ENCODE measurements at regions not wholly inside any gene's neighbourhood (a gene's known extent, or its start where the extent isn't known, plus 50 kb on each side); places are given as distances from the start of the nearest gene placed in this dataset.
A peak's percentile ranks its signal among the peaks of the same experiment; 100 is the strongest.

GRCh38 chr7:48992816-48993215, 68.5 kb downstream of the CDC14C start:
- WGBS, 5 donors, result 46 to 62% (median 50%) methylated on average over 4 of the region's 4 CpGs
- Histone ChIP-seq H3K4me1 (no peaks in the 10 kb centered on the region), H3K36me3 (no peaks in the 10 kb centered on the region), H3K27me3 (replicated peaks in 1 of 7) (no peaks in the 10 kb centered on the region), H3K27ac (no peak overlapping the region), H3K9me3 (no peaks in the 10 kb centered on the region), H3K4me3 (no peak overlapping the region)
- intact Hi-C loops (cut with DNase I; ENCODE audit: low total_unique reads), result no loop called here
- TF ChIP-seq CTCF (IDR thresholded peaks at IDR 0.05 in 8 of 11, conservative IDR thresholded peaks at IDR 0.05 in 3 of 11) (no peak), POLR2AphosphoS5 (IDR thresholded peaks at IDR 0.05) (no peak), POLR2A (IDR thresholded peaks at IDR 0.05) (no peak)
- no peak for DNase-seq

- TF ChIP-seq CTCF (IDR thresholded peaks at IDR 0.05 in 8 of 11, conservative IDR thresholded peaks at IDR 0.05 in 3 of 11), result peak in 6 of 11 experiments; percentile 19 to 37 (median 30)
- TF ChIP-seq POLR2A (IDR thresholded peaks at IDR 0.05), result no peak
- Histone ChIP-seq H3K4me3 (no peak overlapping the region), H3K27ac (no peak overlapping the region), H3K27me3 (replicated peaks in 1 of 7) (no peaks in the 10 kb centered on the region), H3K9me3 (peaks cover 0 to 12% (median 0%) of the 10 kb centered on the region in 8 donors), H3K36me3 (no peaks in the 10 kb centered on the region), H3K4me1 (no peaks in the 10 kb centered on the region)
- 0 to 2% (median 0%) methylated on average over 1 of the region's 1 CpG for WGBS, 5 donors
- intact Hi-C loops (cut with DNase I; ENCODE audit: low total_unique reads), result no loop called here
- no peak for DNase-seq
These were observed 77.3 kb downstream of the CDC14C start for GRCh38 chr7:49001610-49002033.

GRCh38 chr7:49010717-49011116, 86.4 kb downstream of the CDC14C start:
- no peak overlapping the region for H3K4me3 ChIP-seq
- 60 to 70% (median 63%) methylated on average over 2 of the region's 2 CpGs for WGBS, 5 donors
- intact Hi-C loops (cut with DNase I; ENCODE audit: low total_unique reads), result no loop called here
- TF ChIP-seq POLR2A (IDR thresholded peaks at IDR 0.05) (no peak), POLR2AphosphoS5 (IDR thresholded peaks at IDR 0.05) (no peak), CTCF (IDR thresholded peaks at IDR 0.05 in 8 of 11, conservative IDR thresholded peaks at IDR 0.05 in 3 of 11) (no peak)
- H3K9me3 ChIP-seq, result peaks cover 0 to 18% (median 5%) of the 10 kb centered on the region in 8 donors
- no peak for DNase-seq
- no peak overlapping the region for H3K27ac ChIP-seq
- no peaks in the 10 kb centered on the region for H3K4me1 ChIP-seq
- H3K36me3 ChIP-seq, result no peaks in the 10 kb centered on the region
- H3K27me3 ChIP-seq (replicated peaks in 1 of 7), result no peaks in the 10 kb centered on the region

- intact Hi-C loops (cut with DNase I; ENCODE audit: low total_unique reads), result no loop called here
- no peaks in the 10 kb centered on the region for H3K27me3 ChIP-seq (replicated peaks in 1 of 7)
- no peak overlapping the region for H3K27ac ChIP-seq
- H3K9me3 ChIP-seq, result peaks cover 0 to 24% (median 11%) of the 10 kb centered on the region in 8 donors
- no peaks in the 10 kb centered on the region for H3K36me3 ChIP-seq
- no peaks in the 10 kb centered on the region for H3K4me1 ChIP-seq
- no peak overlapping the region for H3K4me3 ChIP-seq
- 85 to 86% (median 86%) methylated on average over 4 of the region's 4 CpGs for WGBS, 5 donors
- no peak for TF ChIP-seq POLR2A (IDR thresholded peaks at IDR 0.05)
- TF ChIP-seq POLR2AphosphoS5 (IDR thresholded peaks at IDR 0.05), result no peak
- no peak for TF ChIP-seq CTCF (IDR thresholded peaks at IDR 0.05 in 8 of 11, conservative IDR thresholded peaks at IDR 0.05 in 3 of 11)
- no peak for DNase-seq
These were observed 90.5 kb downstream of the CDC14C start for GRCh38 chr7:49014870-49015269.

Data from spleen (tissue), 11 donors.